Brain microvascular endothelial cell (primary cell): ENCODE measurements at regions not wholly inside any gene's neighbourhood (a gene's known extent, or its start where the extent isn't known, plus 50 kb on each side); places are given as distances from the start of the nearest gene placed in this dataset.

ENCODE experiments used
- DNase-seq: peaks from one replicate; pipeline ENCODE4 v3.0.0-alpha.2; 2020
- H3K27ac ChIP-seq: fragments of 250-450 bp; sonication (Bioruptor Pico); 2 replicates; pipeline ENCODE4 v1.5.1; 2020; ENCODE audit warnings: mild to moderate bottlenecking, moderate library complexity
- H3K27me3 ChIP-seq: fragments of 250-450 bp; sonication (Bioruptor Pico); replicated peaks from 2 replicates; pipeline ENCODE4 v1.5.1; 2020; ENCODE audit warnings: mild to moderate bottlenecking
- H3K36me3 ChIP-seq: fragments of 250-450 bp; sonication (Bioruptor Pico); replicated peaks from 2 replicates; pipeline ENCODE4 v1.5.1; 2020; ENCODE audit warnings: mild to moderate bottlenecking
- H3K4me3 ChIP-seq: 2 replicates; pipeline ENCODE4 v1.5.1; 2011; ENCODE audit warnings: low read depth, mild to moderate bottlenecking, control low read depth, low read length, moderate library complexity
- in situ Hi-C: cut with HindIII; loops from 2 replicates; pipeline ENCODE4 v1.10.0; 2017; ENCODE audit warnings: low sequenced_read_pairs, low pct_ligation_motif_present
- TF ChIP-seq, protein P1 (sequence below): IDR thresholded peaks from 2 replicates; pipeline ENCODE4 v1.5.1; 2011; ENCODE audit warnings: low read depth, mild to moderate bottlenecking, moderate library complexity, low read length, control low read depth, inconsistent platforms; ENCODE audit errors: missing control alignments

DNA sequence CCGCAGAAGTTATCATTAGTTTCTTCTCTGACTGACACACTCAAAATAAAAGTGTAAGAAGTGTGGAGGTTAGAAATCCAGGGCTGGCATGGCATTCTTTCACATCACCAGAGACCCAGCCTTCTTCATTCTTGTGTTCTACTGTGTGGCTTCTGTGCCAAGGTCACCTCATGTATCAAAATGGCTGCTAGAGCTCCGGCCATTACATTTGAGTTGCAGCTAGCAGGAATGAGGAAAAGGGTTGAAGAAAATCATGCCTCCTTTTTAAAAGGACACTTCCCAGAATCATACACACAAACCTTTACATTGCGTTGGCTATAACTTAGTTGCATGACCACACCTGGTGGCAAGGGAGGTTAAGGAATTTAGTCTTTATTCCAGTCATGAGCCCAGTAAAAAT is 345.6 kb upstream of the PROK2 start:
- H3K36me3 ChIP-seq = no peaks in the 10 kb centered on the region
- DNase-seq = no peak
- H3K4me3 ChIP-seq = no peak overlapping the region
- H3K27me3 ChIP-seq = no peaks in the 10 kb centered on the region
- in situ Hi-C loops = no loop called here
- H3K27ac ChIP-seq = no peak overlapping the region
- TF ChIP-seq, protein P1, sequence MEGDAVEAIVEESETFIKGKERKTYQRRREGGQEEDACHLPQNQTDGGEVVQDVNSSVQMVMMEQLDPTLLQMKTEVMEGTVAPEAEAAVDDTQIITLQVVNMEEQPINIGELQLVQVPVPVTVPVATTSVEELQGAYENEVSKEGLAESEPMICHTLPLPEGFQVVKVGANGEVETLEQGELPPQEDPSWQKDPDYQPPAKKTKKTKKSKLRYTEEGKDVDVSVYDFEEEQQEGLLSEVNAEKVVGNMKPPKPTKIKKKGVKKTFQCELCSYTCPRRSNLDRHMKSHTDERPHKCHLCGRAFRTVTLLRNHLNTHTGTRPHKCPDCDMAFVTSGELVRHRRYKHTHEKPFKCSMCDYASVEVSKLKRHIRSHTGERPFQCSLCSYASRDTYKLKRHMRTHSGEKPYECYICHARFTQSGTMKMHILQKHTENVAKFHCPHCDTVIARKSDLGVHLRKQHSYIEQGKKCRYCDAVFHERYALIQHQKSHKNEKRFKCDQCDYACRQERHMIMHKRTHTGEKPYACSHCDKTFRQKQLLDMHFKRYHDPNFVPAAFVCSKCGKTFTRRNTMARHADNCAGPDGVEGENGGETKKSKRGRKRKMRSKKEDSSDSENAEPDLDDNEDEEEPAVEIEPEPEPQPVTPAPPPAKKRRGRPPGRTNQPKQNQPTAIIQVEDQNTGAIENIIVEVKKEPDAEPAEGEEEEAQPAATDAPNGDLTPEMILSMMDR = no peak

DNA sequence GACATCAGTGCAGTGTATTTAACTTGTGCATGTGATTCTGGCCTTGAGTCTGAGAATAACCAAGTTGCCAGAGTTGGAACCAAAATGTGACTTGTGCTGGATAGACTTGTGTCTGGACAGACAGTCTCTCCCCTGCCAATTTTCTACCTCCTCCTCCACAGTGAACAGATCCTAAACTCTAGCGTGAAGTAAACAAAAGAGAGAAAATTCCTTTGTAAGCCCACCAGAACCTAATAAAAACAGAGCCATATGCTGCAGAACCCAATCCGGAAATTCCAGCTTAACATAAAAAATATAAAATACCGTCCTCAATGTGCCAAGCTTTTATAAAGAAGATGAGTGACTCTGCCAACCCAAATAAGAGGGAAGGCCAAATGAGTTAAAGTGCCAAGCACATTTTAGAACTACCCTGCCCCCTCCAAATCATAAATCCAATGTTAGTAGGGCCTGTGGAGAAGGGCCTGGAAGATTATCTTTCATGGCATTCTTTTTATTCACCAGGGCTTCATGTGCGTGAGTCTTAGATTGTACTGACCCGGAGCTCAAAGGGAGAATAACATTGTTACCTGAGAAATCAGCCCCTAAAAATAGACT is 344.6 kb upstream of the PROK2 start:
- H3K27ac ChIP-seq = no peak overlapping the region
- no peak overlapping the region for H3K4me3 ChIP-seq
- no peaks in the 10 kb centered on the region for H3K27me3 ChIP-seq
- H3K36me3 ChIP-seq = no peaks in the 10 kb centered on the region
- DNase-seq = no peak
- in situ Hi-C loops = no loop called here
- TF ChIP-seq, protein P1 = no peak

DNA sequence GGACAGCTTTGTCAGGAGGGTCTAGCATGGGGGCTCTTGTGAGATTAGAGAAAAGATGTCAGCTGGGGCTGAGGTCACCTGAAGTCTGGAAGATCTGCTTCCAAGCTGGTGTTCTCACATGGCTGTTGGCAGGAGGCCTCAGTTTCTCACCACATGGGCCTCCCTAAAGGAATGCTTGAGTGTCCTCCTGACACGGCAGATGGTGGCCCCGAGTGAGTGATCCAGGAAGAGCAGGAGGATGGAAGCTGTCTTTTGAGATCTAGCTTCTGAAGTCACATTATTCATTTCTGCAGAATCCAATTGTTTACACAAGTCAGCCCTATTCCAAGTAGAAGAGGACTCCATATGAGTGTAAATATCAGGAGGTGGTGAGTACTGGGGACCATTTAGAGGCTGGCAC is 344.0 kb upstream of the PROK2 start:
- Histone ChIP-seq H3K27ac (no peak overlapping the region), H3K4me3 (no peak overlapping the region), H3K36me3 (no peaks in the 10 kb centered on the region), H3K27me3 (no peaks in the 10 kb centered on the region)
- no peak for DNase-seq
- in situ Hi-C loops = no loop called here
- TF ChIP-seq, protein P1 = no peak

DNA sequence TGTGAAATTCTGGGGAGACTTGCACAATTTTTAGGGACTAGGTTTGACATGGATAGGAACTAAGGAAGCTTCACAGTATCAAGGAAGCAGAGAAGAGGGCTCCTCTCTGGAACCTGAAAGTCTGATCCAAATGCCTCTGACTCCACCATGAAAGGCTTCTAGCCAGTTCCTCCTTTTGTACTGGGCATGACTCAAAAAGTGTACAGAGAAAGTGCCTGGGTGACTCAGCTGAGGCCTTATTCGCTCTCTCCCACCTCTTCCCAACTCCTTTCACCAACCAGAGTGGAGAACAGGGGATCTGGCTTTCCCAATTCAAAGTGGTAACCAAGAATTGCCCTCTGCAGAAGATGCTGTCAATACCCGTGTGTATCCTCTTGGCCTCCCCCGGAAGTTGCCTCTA is 342.9 kb upstream of the PROK2 start:
- DNase-seq = peak; percentile 16
- Histone ChIP-seq H3K27ac (no peak overlapping the region), H3K36me3 (no peaks in the 10 kb centered on the region), H3K27me3 (no peaks in the 10 kb centered on the region), H3K4me3 (no peak overlapping the region)
- in situ Hi-C loops = no loop called here
- TF ChIP-seq, protein P1 = no peak

DNA sequence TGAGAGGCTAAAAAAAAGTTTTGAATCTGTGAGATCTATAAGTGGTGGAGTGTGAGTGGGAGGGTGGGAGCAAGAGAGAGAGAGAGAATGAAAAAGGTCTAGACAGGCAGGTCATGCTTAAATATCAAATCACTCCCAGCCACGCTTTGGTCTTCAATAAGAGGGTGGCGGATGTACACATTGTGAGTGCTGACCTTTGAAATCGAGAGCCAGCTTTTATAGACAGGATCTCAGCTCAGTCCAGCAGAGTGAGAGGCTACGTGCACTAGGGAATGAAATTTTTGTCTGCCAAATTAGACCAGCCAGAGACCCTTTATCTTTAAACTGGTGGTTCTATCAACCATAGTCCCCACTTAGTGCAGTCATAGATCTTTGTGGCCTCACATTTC is 342.3 kb upstream of the PROK2 start:
- no peak overlapping the region for H3K27ac ChIP-seq
- no peak for DNase-seq
- H3K36me3 ChIP-seq = no peaks in the 10 kb centered on the region
- in situ Hi-C loops = no loop called here
- TF ChIP-seq, protein P1 = no peak
- H3K27me3 ChIP-seq = no peaks in the 10 kb centered on the region
- H3K4me3 ChIP-seq = no peak overlapping the region
